ENCODE measurements at regions not wholly inside any gene's neighbourhood (a gene's known extent, or its start where the extent isn't known, plus 50 kb on each side); places are given as distances from the start of the nearest gene placed in this dataset.

- no peak for TF ChIP-seq POLR2A (IDR thresholded peaks at IDR 0.05; ENCODE audit: low read length)
- TF ChIP-seq GATA1 (IDR thresholded peaks at IDR 0.05; ENCODE audit: low read depth, low read length), result no peak
These were observed 167.6 kb upstream of the FAM20A start for GRCh38 chr17:68768804-68769203.

All from erythroblast (primary cell).